ENCODE measurements at regions not wholly inside any gene's neighbourhood (a gene's known extent, or its start where the extent isn't known, plus 50 kb on each side); places are given as distances from the start of the nearest gene placed in this dataset.

DNA sequence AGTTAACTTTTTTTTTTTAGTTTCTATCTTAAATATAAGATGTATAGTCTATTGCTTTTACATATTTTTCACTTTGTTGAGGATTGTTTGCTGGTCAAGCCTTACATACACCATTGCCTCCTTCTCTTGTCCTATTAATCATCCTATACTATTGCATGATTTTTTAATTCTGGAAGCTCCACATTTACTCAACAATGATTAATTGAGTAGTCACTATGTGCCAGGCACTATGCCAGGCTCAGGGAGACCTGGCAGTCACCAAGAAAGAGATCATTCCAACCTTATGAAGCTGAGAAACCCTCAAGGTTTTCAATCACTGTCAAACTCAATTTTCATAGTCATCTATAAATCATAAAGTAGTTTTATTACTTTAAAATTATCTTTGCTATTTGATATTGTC, 626.2 kb downstream of the IGSF11 start (continued):
- TF ChIP-seq, protein P1, sequence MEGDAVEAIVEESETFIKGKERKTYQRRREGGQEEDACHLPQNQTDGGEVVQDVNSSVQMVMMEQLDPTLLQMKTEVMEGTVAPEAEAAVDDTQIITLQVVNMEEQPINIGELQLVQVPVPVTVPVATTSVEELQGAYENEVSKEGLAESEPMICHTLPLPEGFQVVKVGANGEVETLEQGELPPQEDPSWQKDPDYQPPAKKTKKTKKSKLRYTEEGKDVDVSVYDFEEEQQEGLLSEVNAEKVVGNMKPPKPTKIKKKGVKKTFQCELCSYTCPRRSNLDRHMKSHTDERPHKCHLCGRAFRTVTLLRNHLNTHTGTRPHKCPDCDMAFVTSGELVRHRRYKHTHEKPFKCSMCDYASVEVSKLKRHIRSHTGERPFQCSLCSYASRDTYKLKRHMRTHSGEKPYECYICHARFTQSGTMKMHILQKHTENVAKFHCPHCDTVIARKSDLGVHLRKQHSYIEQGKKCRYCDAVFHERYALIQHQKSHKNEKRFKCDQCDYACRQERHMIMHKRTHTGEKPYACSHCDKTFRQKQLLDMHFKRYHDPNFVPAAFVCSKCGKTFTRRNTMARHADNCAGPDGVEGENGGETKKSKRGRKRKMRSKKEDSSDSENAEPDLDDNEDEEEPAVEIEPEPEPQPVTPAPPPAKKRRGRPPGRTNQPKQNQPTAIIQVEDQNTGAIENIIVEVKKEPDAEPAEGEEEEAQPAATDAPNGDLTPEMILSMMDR (conservative IDR thresholded peaks at IDR 0.05; ENCODE audit: low read depth in 2 of 2) = no peak
- no peak for TF ChIP-seq ZNF331 (CRISPR knock-in tag; IDR thresholded peaks at IDR 0.05; ENCODE audit: low read depth)
- TF ChIP-seq, protein P2, sequence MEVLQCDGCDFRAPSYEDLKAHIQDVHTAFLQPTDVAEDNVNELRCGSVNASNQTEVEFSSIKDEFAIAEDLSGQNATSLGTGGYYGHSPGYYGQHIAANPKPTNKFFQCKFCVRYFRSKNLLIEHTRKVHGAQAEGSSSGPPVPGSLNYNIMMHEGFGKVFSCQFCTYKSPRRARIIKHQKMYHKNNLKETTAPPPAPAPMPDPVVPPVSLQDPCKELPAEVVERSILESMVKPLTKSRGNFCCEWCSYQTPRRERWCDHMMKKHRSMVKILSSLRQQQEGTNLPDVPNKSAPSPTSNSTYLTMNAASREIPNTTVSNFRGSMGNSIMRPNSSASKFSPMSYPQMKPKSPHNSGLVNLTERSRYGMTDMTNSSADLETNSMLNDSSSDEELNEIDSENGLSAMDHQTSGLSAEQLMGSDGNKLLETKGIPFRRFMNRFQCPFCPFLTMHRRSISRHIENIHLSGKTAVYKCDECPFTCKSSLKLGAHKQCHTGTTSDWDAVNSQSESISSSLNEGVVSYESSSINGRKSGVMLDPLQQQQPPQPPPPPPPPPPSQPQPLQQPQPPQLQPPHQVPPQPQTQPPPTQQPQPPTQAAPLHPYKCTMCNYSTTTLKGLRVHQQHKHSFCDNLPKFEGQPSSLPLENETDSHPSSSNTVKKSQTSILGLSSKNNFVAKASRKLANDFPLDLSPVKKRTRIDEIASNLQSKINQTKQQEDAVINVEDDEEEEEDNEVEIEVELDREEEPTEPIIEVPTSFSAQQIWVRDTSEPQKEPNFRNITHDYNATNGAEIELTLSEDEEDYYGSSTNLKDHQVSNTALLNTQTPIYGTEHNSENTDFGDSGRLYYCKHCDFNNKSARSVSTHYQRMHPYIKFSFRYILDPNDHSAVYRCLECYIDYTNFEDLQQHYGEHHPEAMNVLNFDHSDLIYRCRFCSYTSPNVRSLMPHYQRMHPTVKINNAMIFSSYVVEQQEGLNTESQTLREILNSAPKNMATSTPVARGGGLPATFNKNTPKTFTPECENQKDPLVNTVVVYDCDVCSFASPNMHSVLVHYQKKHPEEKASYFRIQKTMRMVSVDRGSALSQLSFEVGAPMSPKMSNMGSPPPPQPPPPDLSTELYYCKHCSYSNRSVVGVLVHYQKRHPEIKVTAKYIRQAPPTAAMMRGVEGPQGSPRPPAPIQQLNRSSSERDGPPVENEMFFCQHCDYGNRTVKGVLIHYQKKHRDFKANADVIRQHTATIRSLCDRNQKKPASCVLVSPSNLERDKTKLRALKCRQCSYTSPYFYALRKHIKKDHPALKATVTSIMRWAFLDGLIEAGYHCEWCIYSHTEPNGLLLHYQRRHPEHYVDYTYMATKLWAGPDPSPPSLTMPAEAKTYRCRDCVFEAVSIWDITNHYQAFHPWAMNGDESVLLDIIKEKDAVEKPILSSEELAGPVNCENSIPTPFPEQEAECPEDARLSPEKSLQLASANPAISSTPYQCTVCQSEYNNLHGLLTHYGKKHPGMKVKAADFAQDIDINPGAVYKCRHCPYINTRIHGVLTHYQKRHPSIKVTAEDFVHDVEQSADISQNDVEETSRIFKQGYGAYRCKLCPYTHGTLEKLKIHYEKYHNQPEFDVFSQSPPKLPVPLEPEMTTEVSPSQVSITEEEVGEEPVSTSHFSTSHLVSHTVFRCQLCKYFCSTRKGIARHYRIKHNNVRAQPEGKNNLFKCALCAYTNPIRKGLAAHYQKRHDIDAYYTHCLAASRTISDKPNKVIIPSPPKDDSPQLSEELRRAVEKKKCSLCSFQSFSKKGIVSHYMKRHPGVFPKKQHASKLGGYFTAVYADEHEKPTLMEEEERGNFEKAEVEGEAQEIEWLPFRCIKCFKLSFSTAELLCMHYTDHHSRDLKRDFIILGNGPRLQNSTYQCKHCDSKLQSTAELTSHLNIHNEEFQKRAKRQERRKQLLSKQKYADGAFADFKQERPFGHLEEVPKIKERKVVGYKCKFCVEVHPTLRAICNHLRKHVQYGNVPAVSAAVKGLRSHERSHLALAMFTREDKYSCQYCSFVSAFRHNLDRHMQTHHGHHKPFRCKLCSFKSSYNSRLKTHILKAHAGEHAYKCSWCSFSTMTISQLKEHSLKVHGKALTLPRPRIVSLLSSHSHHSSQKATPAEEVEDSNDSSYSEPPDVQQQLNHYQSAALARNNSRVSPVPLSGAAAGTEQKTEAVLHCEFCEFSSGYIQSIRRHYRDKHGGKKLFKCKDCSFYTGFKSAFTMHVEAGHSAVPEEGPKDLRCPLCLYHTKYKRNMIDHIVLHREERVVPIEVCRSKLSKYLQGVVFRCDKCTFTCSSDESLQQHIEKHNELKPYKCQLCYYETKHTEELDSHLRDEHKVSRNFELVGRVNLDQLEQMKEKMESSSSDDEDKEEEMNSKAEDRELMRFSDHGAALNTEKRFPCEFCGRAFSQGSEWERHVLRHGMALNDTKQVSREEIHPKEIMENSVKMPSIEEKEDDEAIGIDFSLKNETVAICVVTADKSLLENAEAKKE (CRISPR knock-in tag; IDR thresholded peaks at IDR 0.05) = no peak
- no peak for TF ChIP-seq CREB1 (CRISPR knock-in tag; IDR thresholded peaks at IDR 0.05; ENCODE audit: low read depth)
- TF ChIP-seq ZNF114 (CRISPR knock-in tag; IDR thresholded peaks at IDR 0.05) = no peak
- no peak for TF ChIP-seq NANOG (IDR thresholded peaks at IDR 0.05; ENCODE audit: borderline replicate concordance)

DNA sequence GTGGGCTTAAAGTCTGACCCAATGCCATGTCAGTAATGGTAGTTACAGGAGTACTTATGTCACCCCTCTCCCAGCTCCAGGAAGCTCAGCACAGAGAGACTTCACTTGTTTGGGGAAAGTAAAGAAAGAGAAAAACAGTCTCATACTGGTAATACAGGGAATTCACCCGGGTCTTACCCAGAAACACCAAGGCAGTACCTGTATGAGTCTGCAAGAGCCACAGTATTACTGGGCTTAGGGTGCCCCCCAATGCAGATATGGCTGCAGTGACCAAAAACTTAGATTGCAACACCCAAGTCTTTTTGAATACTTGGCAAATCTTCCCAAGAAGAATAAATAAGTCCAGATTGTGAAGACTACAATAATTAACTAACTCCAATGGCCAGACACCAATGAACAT, 622.1 kb downstream of the IGSF11 start:
- H3K27me3 Mint-ChIP-seq (ENCODE audit: insufficient read depth, low read depth, poor library complexity) = no peaks in the 10 kb centered on the region
- H3K4me2 ChIP-seq = no peak overlapping the region
- H4K20me1 ChIP-seq (replicated peaks; ENCODE audit: insufficient read depth) = no peaks in the 10 kb centered on the region
- H3K4me3 ChIP-seq = no peak overlapping the region
- ATAC-seq (no peak), DNase-seq (ENCODE audit: low spot score) (no peak)
- no peaks in the 10 kb centered on the region for H3F3A ChIP-seq (replicated peaks; ENCODE audit: low read depth)
- H3K36me3 ChIP-seq (ENCODE audit: insufficient read depth) = no peaks in the 10 kb centered on the region
- H3K4me1 ChIP-seq (ENCODE audit: insufficient read depth) = no peaks in the 10 kb centered on the region
- H3K36me3 Mint-ChIP-seq (ENCODE audit: low read depth) = no peaks in the 10 kb centered on the region
- TF ChIP-seq POLR2AphosphoS5 (IDR thresholded peaks at IDR 0.05; ENCODE audit: low read depth) = no peak
- TF ChIP-seq, protein P1 (conservative IDR thresholded peaks at IDR 0.05; ENCODE audit: low read depth in 2 of 2) = peak in 1 of 2 experiments; percentile 33; a peak in 2 of 4 replicates
- 0 out of 2 replicates have a peak, but pooled peaks cover 4% of the 10 kb centered on the region for H3K9me2 ChIP-seq (ENCODE audit: insufficient read depth)
- H3K79me2 ChIP-seq (replicated peaks; ENCODE audit: insufficient read depth) = no peaks in the 10 kb centered on the region
- no peak overlapping the region for H3K27ac Mint-ChIP-seq
- H3K9me3 Mint-ChIP-seq = no peaks in the 10 kb centered on the region
- no peaks in the 10 kb centered on the region for H3K27me3 ChIP-seq (ENCODE audit: insufficient read depth)
- no peak overlapping the region for H3K4me3 Mint-ChIP-seq
- no peak overlapping the region for H2AFZ ChIP-seq
- no peak overlapping the region for H3K27ac ChIP-seq (ENCODE audit: low read depth)
- no peaks in the 10 kb centered on the region for H3K4me1 Mint-ChIP-seq

Measured in GM23338 (cell line).